ENCODE measurements at regions not wholly inside any gene's neighbourhood (a gene's known extent, or its start where the extent isn't known, plus 50 kb on each side); places are given as distances from the start of the nearest gene placed in this dataset.

- intact Hi-C loops (cut with micrococcal nuclease): no loop called here
- H4K20me1 ChIP-seq (ENCODE audit: insufficient read depth): no peaks in the 10 kb centered on the region
- no TSS peak for BruUV-seq (replicated peaks)
- H2AFZ ChIP-seq (ENCODE audit: low read depth, low read length, poor library complexity, severe bottlenecking): no peak overlapping the region
- ChIA-PET RAD21 (ENCODE audit: low non-redundant PET in 1 of 2, low total read pairs in 2 of 2, uncharacterized antibody in 2 of 2, unreplicated experiment in 2 of 2) (no interaction called here), CTCF (no interaction called here), POLR2A (no interaction called here)
- no peaks in the 10 kb centered on the region for H3K36me3 ChIP-seq (ENCODE audit: control insufficient read depth in 1 of 2, insufficient read depth in 2 of 2, low read length in 2 of 2)
- no peaks in the 10 kb centered on the region for H3K9me2 ChIP-seq (ENCODE audit: insufficient read depth)
- H3K9ac ChIP-seq (ENCODE audit: low read length): no peak overlapping the region
- H3K27ac ChIP-seq (ENCODE audit: low read depth, low read length): no peak overlapping the region
- TF ChIP-seq ELF1 (IDR thresholded peaks at IDR 0.05; ENCODE audit: borderline replicate concordance, low read depth): no peak
- H3K27me3 ChIP-seq (ENCODE audit: insufficient read depth, low read length): no peaks in the 10 kb centered on the region
- no peak overlapping the region for H3K4me3 ChIP-seq (replicated peaks in 1 of 2; ENCODE audit: low read depth in 1 of 2, low read length in 2 of 2)
- peaks cover 0 to 5% of the 10 kb centered on the region in 2 experiments; a peak in 2 of 4 replicates for H3K9me3 ChIP-seq (ENCODE audit: control insufficient read depth in 1 of 2, insufficient read depth in 1 of 2, low read depth in 1 of 2, low read length in 2 of 2)
- no peak overlapping the region for H3K4me2 ChIP-seq (ENCODE audit: low read length)
- H3K79me2 ChIP-seq (ENCODE audit: insufficient read depth, low read length): no peaks in the 10 kb centered on the region
- no peak for ATAC-seq
- DNase-seq (ENCODE audit: low read depth, low spot score): no peak
- H3K4me1 ChIP-seq (ENCODE audit: control insufficient read depth in 1 of 2, insufficient read depth in 2 of 2, low read length in 2 of 2): no peaks in the 10 kb centered on the region
These were observed 419.2 kb upstream of the NMUR2 start for GRCh38 chr5:152824316-152824715.

- no peak for ATAC-seq
- no peak overlapping the region for H3K4me2 ChIP-seq (ENCODE audit: low read length)
- no peaks in the 10 kb centered on the region for H3K9me2 ChIP-seq (ENCODE audit: insufficient read depth)
- H3K9me3 ChIP-seq (ENCODE audit: control insufficient read depth in 1 of 2, insufficient read depth in 1 of 2, low read depth in 1 of 2, low read length in 2 of 2): no peaks in the 10 kb centered on the region; a peak in 2 of 4 replicates
- no peak for TF ChIP-seq CEBPB (IDR thresholded peaks at IDR 0.05; ENCODE audit: low read depth)
- no peak for TF ChIP-seq EGR1 (IDR thresholded peaks at IDR 0.05; ENCODE audit: low read depth)
- TF ChIP-seq POLR2A (IDR thresholded peaks at IDR 0.05; ENCODE audit: borderline replicate concordance, extremely low read depth, insufficient read depth, insufficient read length): no peak
- TF ChIP-seq REST (IDR thresholded peaks at IDR 0.05; ENCODE audit: low read depth): no peak
- TF ChIP-seq ZNF274 (IDR thresholded peaks at IDR 0.05; ENCODE audit: low read depth, low read length): no peak
- no peak for TF ChIP-seq SIN3A (IDR thresholded peaks at IDR 0.05; ENCODE audit: low read depth)
- TF ChIP-seq ZBTB33 (IDR thresholded peaks at IDR 0.05; ENCODE audit: extremely low read depth, insufficient replicate concordance, low read length): no peak
- no peak for TF ChIP-seq FOSL1 (IDR thresholded peaks at IDR 0.05; ENCODE audit: low read depth)
- TF ChIP-seq CTCF (IDR thresholded peaks at IDR 0.05 in 2 of 3, conservative IDR thresholded peaks at IDR 0.05 in 1 of 3; ENCODE audit: borderline replicate concordance in 1 of 3, insufficient read depth in 1 of 3, low read depth in 2 of 3, low read length in 2 of 3): no peak
- TF ChIP-seq RAD21 (IDR thresholded peaks at IDR 0.05; ENCODE audit: low read depth): no peak
- no peak for TF ChIP-seq ZFX (IDR thresholded peaks at IDR 0.05)
- no peak for TF ChIP-seq YY1 (IDR thresholded peaks at IDR 0.05; ENCODE audit: extremely low read depth, insufficient replicate concordance, low read depth, low read length)
- intact Hi-C loops (cut with micrococcal nuclease): no loop called here
- no peaks in the 10 kb centered on the region for H3K79me2 ChIP-seq (ENCODE audit: insufficient read depth, low read length)
- DNase-seq (ENCODE audit: low read depth, low spot score): no peak
- no peaks in the 10 kb centered on the region for H3K4me1 ChIP-seq (ENCODE audit: control insufficient read depth in 1 of 2, insufficient read depth in 2 of 2, low read length in 2 of 2)
- RAD21 ChIA-PET (ENCODE audit: low non-redundant PET in 1 of 2, low total read pairs in 2 of 2, uncharacterized antibody in 2 of 2, unreplicated experiment in 2 of 2): no interaction called here
- no peak overlapping the region for H3K4me3 ChIP-seq (replicated peaks in 1 of 2; ENCODE audit: low read depth in 1 of 2, low read length in 2 of 2)
- POLR2A ChIA-PET: no interaction called here
- H3K36me3 ChIP-seq (ENCODE audit: control insufficient read depth in 1 of 2, insufficient read depth in 2 of 2, low read length in 2 of 2): no peaks in the 10 kb centered on the region
- no peaks in the 10 kb centered on the region for H3K27me3 ChIP-seq (ENCODE audit: insufficient read depth, low read length)
- no peak overlapping the region for H2AFZ ChIP-seq (ENCODE audit: low read depth, low read length, poor library complexity, severe bottlenecking)
- CTCF ChIA-PET: no interaction called here
- no peaks in the 10 kb centered on the region for H4K20me1 ChIP-seq (ENCODE audit: insufficient read depth)
- BruUV-seq (replicated peaks): no TSS peak
- H3K9ac ChIP-seq (ENCODE audit: low read length): no peak overlapping the region
- H3K27ac ChIP-seq (ENCODE audit: low read depth, low read length): no peak overlapping the region
These were observed 433.2 kb upstream of the NMUR2 start for GRCh38 chr5:152838241-152838786.
